B cell (primary cell): ENCODE measurements at regions not wholly inside any gene's neighbourhood (a gene's known extent, or its start where the extent isn't known, plus 50 kb on each side); places are given as distances from the start of the nearest gene placed in this dataset.

ENCODE experiments used
- EZH2 ChIP-seq: IDR thresholded peaks from 2 replicates; pipeline ENCODE4 v1.6.1; 2012; ENCODE audit warnings: borderline replicate concordance, low read depth, mild to moderate bottlenecking, moderate library complexity, low read length; ENCODE audit not compliant: insufficient read depth, poor library complexity, severe bottlenecking
- TF ChIP-seq, protein P1 (sequence below): fragments of 200-600 bp; IDR thresholded peaks from one replicate; pipeline ENCODE4 v1.8.0; 2022; ENCODE audit warnings: antibody characterized with exemption, mild to moderate bottlenecking

GRCh38 chr2:21837168-21837960 lies 713.6 kb downstream of the TDRD15 start:
- TF ChIP-seq, protein P1, sequence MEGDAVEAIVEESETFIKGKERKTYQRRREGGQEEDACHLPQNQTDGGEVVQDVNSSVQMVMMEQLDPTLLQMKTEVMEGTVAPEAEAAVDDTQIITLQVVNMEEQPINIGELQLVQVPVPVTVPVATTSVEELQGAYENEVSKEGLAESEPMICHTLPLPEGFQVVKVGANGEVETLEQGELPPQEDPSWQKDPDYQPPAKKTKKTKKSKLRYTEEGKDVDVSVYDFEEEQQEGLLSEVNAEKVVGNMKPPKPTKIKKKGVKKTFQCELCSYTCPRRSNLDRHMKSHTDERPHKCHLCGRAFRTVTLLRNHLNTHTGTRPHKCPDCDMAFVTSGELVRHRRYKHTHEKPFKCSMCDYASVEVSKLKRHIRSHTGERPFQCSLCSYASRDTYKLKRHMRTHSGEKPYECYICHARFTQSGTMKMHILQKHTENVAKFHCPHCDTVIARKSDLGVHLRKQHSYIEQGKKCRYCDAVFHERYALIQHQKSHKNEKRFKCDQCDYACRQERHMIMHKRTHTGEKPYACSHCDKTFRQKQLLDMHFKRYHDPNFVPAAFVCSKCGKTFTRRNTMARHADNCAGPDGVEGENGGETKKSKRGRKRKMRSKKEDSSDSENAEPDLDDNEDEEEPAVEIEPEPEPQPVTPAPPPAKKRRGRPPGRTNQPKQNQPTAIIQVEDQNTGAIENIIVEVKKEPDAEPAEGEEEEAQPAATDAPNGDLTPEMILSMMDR, result no peak
- TF ChIP-seq EZH2, result no peak
